Calu3 (cell line): ENCODE measurements at regions not wholly inside any gene's neighbourhood (a gene's known extent, or its start where the extent isn't known, plus 50 kb on each side); places are given as distances from the start of the nearest gene placed in this dataset.

ENCODE experiments used
- BruUV-seq: library from RNA; stranded (reverse); fragments of 400-500 nt; replicated peaks from 2 replicates; lab custom pipeline; 2021; lab: Mats Ljungman, UMichigan
- CTCF ChIA-PET: fragments of 300-600 bp; sonication (Branson Sonifier 250); formaldehyde crosslinking; loops from one replicate; lab custom pipeline; 2022; ENCODE audit warnings: antibody characterized with exemption; lab: Charles Lee
- DNase-seq: peaks from one replicate; pipeline ENCODE4 v3.0.0; 2022
- H3K27ac Mint-ChIP-seq: one replicate; pipeline ENCODE4 v1.8.0; 2022; ENCODE audit warnings: mixed read lengths; ENCODE audit not compliant: unreplicated experiment
- H3K27me3 Mint-ChIP-seq: one replicate; pipeline ENCODE4 v1.8.0; 2022; ENCODE audit warnings: mixed read lengths; ENCODE audit not compliant: unreplicated experiment
- H3K36me3 Mint-ChIP-seq: one replicate; pipeline ENCODE4 v1.8.0; 2022; ENCODE audit warnings: mild to moderate bottlenecking, moderate library complexity, mixed read lengths; ENCODE audit not compliant: insufficient read depth, unreplicated experiment
- H3K4me1 Mint-ChIP-seq: one replicate; pipeline ENCODE4 v1.8.0; 2022; ENCODE audit warnings: mild to moderate bottlenecking, low read depth, mixed read lengths; ENCODE audit not compliant: unreplicated experiment
- H3K4me3 Mint-ChIP-seq: one replicate; pipeline ENCODE4 v1.8.0; 2022; ENCODE audit warnings: mild to moderate bottlenecking, low read depth, moderate library complexity, mixed read lengths; ENCODE audit not compliant: unreplicated experiment
- H3K9me3 Mint-ChIP-seq: one replicate; pipeline ENCODE4 v1.8.0; 2022; ENCODE audit warnings: low read depth, mixed read lengths; ENCODE audit not compliant: unreplicated experiment
- intact Hi-C: fragments of 100-400 bp; cut with micrococcal nuclease; formaldehyde crosslinking; loops from one replicate; pipeline ENCODE4 v1.10.0; 2022; ENCODE audit not compliant: unreplicated experiment
- TF ChIP-seq, protein P1 (sequence below): fragments of 200-600 bp; IDR thresholded peaks from one replicate; pipeline ENCODE4 v1.8.0; 2022; ENCODE audit warnings: antibody characterized with exemption; ENCODE audit not compliant: unreplicated experiment

DNA sequence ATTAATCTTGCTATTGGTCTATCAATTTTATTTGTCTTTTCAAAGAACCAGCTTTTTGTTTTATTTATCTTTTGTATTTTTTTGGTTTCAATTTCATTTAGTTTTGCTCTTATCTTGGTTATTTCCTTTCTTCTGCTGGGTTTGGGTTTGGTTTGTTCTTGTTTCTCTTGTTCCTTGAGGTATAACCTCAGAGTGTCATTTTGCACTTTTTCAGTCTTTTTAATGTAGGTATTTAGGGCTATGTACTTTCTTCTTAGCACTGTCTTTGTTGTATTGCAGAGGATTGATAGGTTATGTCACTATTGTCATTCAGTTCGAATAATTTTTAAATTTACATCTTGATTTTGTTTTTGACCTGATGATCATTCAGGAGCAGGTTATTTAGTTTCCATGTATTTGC is 92.7 kb upstream of the DCD start:
- no peak overlapping the region for H3K27ac Mint-ChIP-seq
- no peaks in the 10 kb centered on the region for H3K9me3 Mint-ChIP-seq
- CTCF ChIA-PET, result no interaction called here
- no TSS peak for BruUV-seq
- no peak overlapping the region for H3K4me3 Mint-ChIP-seq
- DNase-seq, result no peak
- intact Hi-C loops, result no loop called here
- no peaks in the 10 kb centered on the region for H3K4me1 Mint-ChIP-seq
- TF ChIP-seq, protein P1, sequence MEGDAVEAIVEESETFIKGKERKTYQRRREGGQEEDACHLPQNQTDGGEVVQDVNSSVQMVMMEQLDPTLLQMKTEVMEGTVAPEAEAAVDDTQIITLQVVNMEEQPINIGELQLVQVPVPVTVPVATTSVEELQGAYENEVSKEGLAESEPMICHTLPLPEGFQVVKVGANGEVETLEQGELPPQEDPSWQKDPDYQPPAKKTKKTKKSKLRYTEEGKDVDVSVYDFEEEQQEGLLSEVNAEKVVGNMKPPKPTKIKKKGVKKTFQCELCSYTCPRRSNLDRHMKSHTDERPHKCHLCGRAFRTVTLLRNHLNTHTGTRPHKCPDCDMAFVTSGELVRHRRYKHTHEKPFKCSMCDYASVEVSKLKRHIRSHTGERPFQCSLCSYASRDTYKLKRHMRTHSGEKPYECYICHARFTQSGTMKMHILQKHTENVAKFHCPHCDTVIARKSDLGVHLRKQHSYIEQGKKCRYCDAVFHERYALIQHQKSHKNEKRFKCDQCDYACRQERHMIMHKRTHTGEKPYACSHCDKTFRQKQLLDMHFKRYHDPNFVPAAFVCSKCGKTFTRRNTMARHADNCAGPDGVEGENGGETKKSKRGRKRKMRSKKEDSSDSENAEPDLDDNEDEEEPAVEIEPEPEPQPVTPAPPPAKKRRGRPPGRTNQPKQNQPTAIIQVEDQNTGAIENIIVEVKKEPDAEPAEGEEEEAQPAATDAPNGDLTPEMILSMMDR, result no peak
- no peaks in the 10 kb centered on the region for H3K36me3 Mint-ChIP-seq
- H3K27me3 Mint-ChIP-seq, result peaks cover 33% of the 10 kb centered on the region

DNA sequence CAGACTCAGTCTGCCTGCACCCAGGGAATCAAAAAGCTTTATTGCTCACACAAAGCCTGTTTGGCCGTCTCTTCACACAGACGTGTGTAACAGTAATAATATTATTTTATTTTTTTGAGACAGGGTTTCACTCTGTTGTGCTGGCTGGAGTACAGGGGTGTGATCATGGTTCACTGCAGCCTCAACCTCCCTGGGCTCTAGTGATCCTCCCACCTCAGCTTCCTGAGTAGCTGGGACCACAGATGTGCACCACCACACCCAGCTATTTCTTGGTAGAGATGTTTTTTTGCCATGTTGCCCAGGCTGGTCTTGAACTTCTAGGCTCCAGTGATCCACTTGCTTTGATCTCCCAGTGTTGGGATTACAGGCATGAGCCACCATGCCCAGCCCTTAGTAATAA is 88.4 kb upstream of the DCD start:
- CTCF ChIA-PET, result no interaction called here
- BruUV-seq, result no TSS peak
- intact Hi-C loops, result no loop called here

DNA sequence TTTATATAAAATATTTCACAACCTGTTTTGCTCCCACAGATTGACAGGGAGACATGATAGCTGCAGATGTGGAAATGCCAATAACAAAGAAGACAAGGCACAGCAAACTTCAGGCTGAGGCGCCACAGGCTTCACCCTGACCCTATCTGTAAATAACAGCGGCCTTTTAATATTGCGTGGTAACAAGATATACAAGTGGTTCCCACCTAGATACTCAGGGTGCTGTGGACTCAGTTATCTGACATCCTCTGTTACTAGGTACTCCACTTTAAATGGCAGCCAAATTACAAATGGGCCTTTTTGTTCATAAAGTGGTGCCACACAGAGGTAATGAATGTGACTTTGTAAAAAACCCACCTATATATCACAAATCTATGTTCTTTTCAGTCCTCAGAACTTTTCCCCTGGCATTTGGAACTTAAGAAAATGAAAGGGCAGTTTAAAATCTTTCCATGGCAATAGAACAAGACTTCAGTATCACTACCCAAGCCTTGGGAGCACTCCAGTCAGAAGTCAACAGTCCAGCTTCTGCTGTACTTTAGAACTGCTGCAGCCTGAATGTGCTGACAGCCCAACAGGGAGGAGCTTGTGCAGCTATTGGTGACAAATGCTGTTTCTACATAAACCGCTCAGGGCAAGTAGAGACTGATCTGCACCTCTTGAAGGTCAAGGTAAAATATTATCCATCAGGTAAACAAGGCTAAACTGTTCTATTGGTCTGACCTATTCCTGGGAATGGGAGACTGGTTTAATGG is 86.2 kb upstream of the DCD start:
- H3K4me1 Mint-ChIP-seq, result no peaks in the 10 kb centered on the region
- no peaks in the 10 kb centered on the region for H3K9me3 Mint-ChIP-seq
- no peaks in the 10 kb centered on the region for H3K36me3 Mint-ChIP-seq
- no peak for DNase-seq
- CTCF ChIA-PET, result interaction anchor here (0.7 kb wide), 1 partner anchor 155 kb away, joined by 3 read pairs; no protein-coding TSS in a partner anchor
- BruUV-seq, result no TSS peak
- intact Hi-C loops, result no loop called here
- no peak overlapping the region for H3K4me3 Mint-ChIP-seq
- TF ChIP-seq, protein P1, result no peak
- no peak overlapping the region for H3K27ac Mint-ChIP-seq
- peaks cover 62% of the 10 kb centered on the region for H3K27me3 Mint-ChIP-seq

More for the DNA sequence above, 88.4 kb upstream of the DCD start:
- no peak overlapping the region for H3K4me3 Mint-ChIP-seq
- H3K4me1 Mint-ChIP-seq, result no peaks in the 10 kb centered on the region
- no peak for DNase-seq
- H3K9me3 Mint-ChIP-seq, result no peaks in the 10 kb centered on the region
- TF ChIP-seq, protein P1, result no peak
- peaks cover 53% of the 10 kb centered on the region for H3K27me3 Mint-ChIP-seq
- H3K36me3 Mint-ChIP-seq, result no peaks in the 10 kb centered on the region
- no peak overlapping the region for H3K27ac Mint-ChIP-seq

DNA sequence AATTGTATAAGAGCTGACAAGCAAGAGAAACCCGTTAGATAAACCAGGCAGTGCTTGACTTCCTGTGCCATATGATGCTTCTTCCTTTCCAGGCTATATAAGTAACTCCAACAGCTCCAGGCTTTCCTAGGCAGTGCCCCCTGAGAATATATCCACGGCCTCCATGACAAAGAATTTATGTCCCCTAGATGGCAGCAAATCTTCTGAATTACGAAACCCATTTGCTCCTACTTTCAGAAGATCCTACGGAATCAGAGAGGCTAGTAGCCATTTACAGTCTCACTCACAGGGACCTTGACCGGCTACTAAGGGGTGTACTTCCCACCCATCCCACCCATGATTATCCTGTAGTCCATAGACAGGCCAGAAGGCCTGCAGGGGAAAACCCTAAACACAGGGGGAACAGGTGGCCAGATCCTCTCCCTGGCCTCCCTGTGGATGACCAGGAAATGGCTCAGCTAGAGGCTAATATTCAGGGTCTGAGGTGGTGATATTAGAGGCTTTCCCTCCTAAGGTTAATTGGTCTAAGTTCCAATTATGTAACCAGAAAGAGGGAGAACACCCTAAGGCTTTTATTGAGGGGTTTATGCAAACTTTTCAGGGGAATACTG is 77.2 kb upstream of the DCD start:
- intact Hi-C loops, result no loop called here
- Mint-ChIP-seq H3K9me3 (no peaks in the 10 kb centered on the region), H3K36me3 (no peaks in the 10 kb centered on the region), H3K4me3 (no peak overlapping the region), H3K4me1 (no peaks in the 10 kb centered on the region), H3K27ac (no peak overlapping the region), H3K27me3 (peaks cover 61% of the 10 kb centered on the region)
- no TSS peak for BruUV-seq
- TF ChIP-seq, protein P1, result peak; percentile 65
- DNase-seq, result peak; percentile 23
- CTCF ChIA-PET, result interaction anchor here (0.7 to 1.5 kb wide), 5 partner anchors 24 to 998 kb away, joined by 3 to 4 read pairs (median 4); partner anchors contain the start of gene CALCOCO1
